HEK293T (cell line): ENCODE measurements at regions not wholly inside any gene's neighbourhood (a gene's known extent, or its start where the extent isn't known, plus 50 kb on each side); places are given as distances from the start of the nearest gene placed in this dataset.
A peak's percentile ranks its signal among the peaks of the same experiment; 100 is the strongest.

Experiments
- BHLHE40 ChIP-seq: fragments of 450-650 bp; IDR thresholded peaks from 2 replicates; pipeline ENCODE4 v1.6.1; 2016; ENCODE audit warnings: mild to moderate bottlenecking, moderate library complexity, borderline replicate concordance
- CTBP1 ChIP-seq: fragments of 450-650 bp; IDR thresholded peaks from 2 replicates; pipeline ENCODE4 v1.6.1; 2016; ENCODE audit warnings: borderline replicate concordance
- ELF4 ChIP-seq: fragments of 450-650 bp; IDR thresholded peaks from 2 replicates; pipeline ENCODE4 v1.6.1; 2017; ENCODE audit warnings: antibody characterized with exemption
- FOXA1 ChIP-seq: fragments of 450-650 bp; IDR thresholded peaks from 2 replicates; pipeline ENCODE4 v1.6.1; 2016; ENCODE audit warnings: mild to moderate bottlenecking
- FOXK2 ChIP-seq: fragments of 450-650 bp; IDR thresholded peaks from 2 replicates; pipeline ENCODE4 v1.6.1; 2016; ENCODE audit warnings: mild to moderate bottlenecking
- FOXM1 ChIP-seq: fragments of 450-650 bp; IDR thresholded peaks from 2 replicates; pipeline ENCODE4 v1.6.1; 2017; ENCODE audit warnings: mild to moderate bottlenecking, borderline replicate concordance
- HDGF ChIP-seq: fragments of 450-650 bp; IDR thresholded peaks from 2 replicates; pipeline ENCODE4 v1.6.1; 2017; ENCODE audit warnings: antibody characterized with exemption, borderline replicate concordance
- L3MBTL2 ChIP-seq: fragments of 450-650 bp; conservative IDR thresholded peaks from 2 replicates; pipeline ENCODE4 v1.6.1; 2016; ENCODE audit warnings: mild to moderate bottlenecking
- LEF1 ChIP-seq: fragments of 450-650 bp; IDR thresholded peaks from 2 replicates; pipeline ENCODE4 v1.6.1; 2017; ENCODE audit warnings: mild to moderate bottlenecking, borderline replicate concordance
- NFRKB ChIP-seq: fragments of 450-650 bp; IDR thresholded peaks from 2 replicates; pipeline ENCODE4 v1.6.1; 2016; ENCODE audit warnings: mild to moderate bottlenecking, moderate library complexity
- SP1 ChIP-seq: fragments of 450-650 bp; IDR thresholded peaks from 2 replicates; pipeline ENCODE4 v1.6.1; 2017
- SUZ12 ChIP-seq: fragments of 450-650 bp; IDR thresholded peaks from 2 replicates; pipeline ENCODE4 v1.6.1; 2016; ENCODE audit warnings: mild to moderate bottlenecking
- TARDBP ChIP-seq: fragments of 450-650 bp; IDR thresholded peaks from 2 replicates; pipeline ENCODE4 v1.6.1; 2016
- TF ChIP-seq, protein P1 (sequence below): fragments of 450-650 bp; IDR thresholded peaks from 2 replicates; pipeline ENCODE4 v1.6.1; 2016

DNA sequence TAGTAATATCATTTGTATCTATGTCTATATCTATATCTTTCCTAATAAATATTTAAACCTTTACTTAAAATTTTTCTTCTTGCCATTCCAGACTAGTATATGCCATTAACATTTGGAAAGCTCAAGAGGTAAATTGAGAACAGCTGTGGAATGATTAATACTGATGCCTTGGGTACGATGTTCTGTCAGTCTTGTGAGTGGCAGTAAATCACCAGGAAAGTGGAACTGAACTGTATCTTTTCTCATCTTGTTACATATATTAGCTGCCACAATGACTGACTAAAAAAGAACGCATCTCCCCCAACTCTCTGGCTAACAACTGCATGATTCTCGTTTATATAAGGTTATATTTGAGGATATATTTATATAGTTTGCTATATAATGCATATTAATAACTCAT lies 137.0 kb upstream of the ASCC3 start:
- TF ChIP-seq FOXK2: no peak
- TF ChIP-seq SUZ12: no peak
- no peak for TF ChIP-seq TARDBP
- TF ChIP-seq FOXM1: no peak
- no peak for TF ChIP-seq SP1
- TF ChIP-seq NFRKB: no peak
- TF ChIP-seq ELF4: no peak
- TF ChIP-seq FOXA1: no peak
- no peak for TF ChIP-seq LEF1
- no peak for TF ChIP-seq HDGF
- no peak for TF ChIP-seq BHLHE40
- no peak for TF ChIP-seq L3MBTL2
- TF ChIP-seq, protein P1, sequence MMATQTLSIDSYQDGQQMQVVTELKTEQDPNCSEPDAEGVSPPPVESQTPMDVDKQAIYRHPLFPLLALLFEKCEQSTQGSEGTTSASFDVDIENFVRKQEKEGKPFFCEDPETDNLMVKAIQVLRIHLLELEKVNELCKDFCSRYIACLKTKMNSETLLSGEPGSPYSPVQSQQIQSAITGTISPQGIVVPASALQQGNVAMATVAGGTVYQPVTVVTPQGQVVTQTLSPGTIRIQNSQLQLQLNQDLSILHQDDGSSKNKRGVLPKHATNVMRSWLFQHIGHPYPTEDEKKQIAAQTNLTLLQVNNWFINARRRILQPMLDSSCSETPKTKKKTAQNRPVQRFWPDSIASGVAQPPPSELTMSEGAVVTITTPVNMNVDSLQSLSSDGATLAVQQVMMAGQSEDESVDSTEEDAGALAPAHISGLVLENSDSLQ: peak; percentile 45; the same call in 1 of the 2 replicates
- no peak for TF ChIP-seq CTBP1
